ENCODE measurements at regions not wholly inside any gene's neighbourhood (a gene's known extent, or its start where the extent isn't known, plus 50 kb on each side); places are given as distances from the start of the nearest gene placed in this dataset.
A peak's percentile ranks its signal among the peaks of the same experiment; 100 is the strongest.

GRCh38 chr6:139685009-139685408 is 310.6 kb upstream of the CITED2 start:
- no peak for TF ChIP-seq CTCF (IDR thresholded peaks at IDR 0.05)
- TF ChIP-seq ZFX (IDR thresholded peaks at IDR 0.05; ENCODE audit: borderline replicate concordance): no peak

GRCh38 chr6:139680819-139681218 is 306.4 kb upstream of the CITED2 start:
- TF ChIP-seq CTCF (IDR thresholded peaks at IDR 0.05) (no peak), ZFX (IDR thresholded peaks at IDR 0.05; ENCODE audit: borderline replicate concordance) (no peak)
- no peak overlapping the region for H3K27ac ChIP-seq

More at GRCh38 chr6:139685009-139685408, 310.6 kb upstream of the CITED2 start:
- no peak overlapping the region for H3K27ac ChIP-seq

GRCh38 chr6:139679516-139680179 is 305.2 kb upstream of the CITED2 start:
- TF ChIP-seq CTCF (IDR thresholded peaks at IDR 0.05): no peak
- TF ChIP-seq ZFX (IDR thresholded peaks at IDR 0.05; ENCODE audit: borderline replicate concordance): no peak
- H3K27ac ChIP-seq: peak overlapping the region; percentile 50

GRCh38 chr6:139676718-139677117 is 302.3 kb upstream of the CITED2 start:
- TF ChIP-seq ZFX (IDR thresholded peaks at IDR 0.05; ENCODE audit: borderline replicate concordance) (no peak), CTCF (IDR thresholded peaks at IDR 0.05) (no peak)
- H3K27ac ChIP-seq: no peak overlapping the region

- TF ChIP-seq CTCF (IDR thresholded peaks at IDR 0.05): no peak
- H3K27ac ChIP-seq: no peak overlapping the region
Measured at GRCh38 chr6:139666284-139666683, 291.8 kb upstream of the CITED2 start.

GRCh38 chr6:139663996-139664395 is 289.5 kb upstream of the CITED2 start:
- TF ChIP-seq CTCF (IDR thresholded peaks at IDR 0.05) (no peak), ZFX (IDR thresholded peaks at IDR 0.05; ENCODE audit: borderline replicate concordance) (no peak)
- no peak overlapping the region for H3K27ac ChIP-seq

- no peak overlapping the region for H3K27ac ChIP-seq
- no peak for TF ChIP-seq CTCF (IDR thresholded peaks at IDR 0.05)
- no peak for TF ChIP-seq ZFX (IDR thresholded peaks at IDR 0.05; ENCODE audit: borderline replicate concordance)
Measured at GRCh38 chr6:139659711-139660110, 285.3 kb upstream of the CITED2 start.
